ENCODE measurements at regions not wholly inside any gene's neighbourhood (a gene's known extent, or its start where the extent isn't known, plus 50 kb on each side); places are given as distances from the start of the nearest gene placed in this dataset.

GRCh38 chr22:27542602-27543001 is 259.0 kb downstream of the MN1 start:
- H3K27ac ChIP-seq (ENCODE audit: low read depth, low read length), result no peak overlapping the region
- WGBS, 2 experiments (ENCODE audit: extremely low coverage in 1 of 2, insufficient coverage in 1 of 2, insufficient read length in 1 of 2, insufficient replicate concordance in 2 of 2, low coverage in 1 of 2, low lambda C conversion rate in 2 of 2, missing lambda C conversion rate in 1 of 2), result 90% methylated on average over 6 of the region's 6 CpGs; no CpG with 5 or more reads in 1 of the 2 experiments
- 0 out of 2 replicates have a peak overlapping the region, but pooled peaks have one; percentile 65 for H2AK5ac ChIP-seq (ENCODE audit: low read depth, low read length)
- H3K4me3 ChIP-seq (ENCODE audit: extremely low read depth in 1 of 4, insufficient read depth in 2 of 4, low read depth in 3 of 4, low read length in 4 of 4), result no peak overlapping the region
- TF ChIP-seq CHD1 (IDR thresholded peaks at IDR 0.05; ENCODE audit: low read depth, low read length), result no peak
- TF ChIP-seq TCF12 (IDR thresholded peaks at IDR 0.05; ENCODE audit: low read depth, low read length), result no peak
- no peak for TF ChIP-seq SIN3A (conservative IDR thresholded peaks at IDR 0.05 in 1 of 2, IDR thresholded peaks at IDR 0.05 in 1 of 2; ENCODE audit: low read depth in 1 of 2, low read length in 2 of 2)
- TF ChIP-seq ZNF274 (IDR thresholded peaks at IDR 0.05; ENCODE audit: borderline replicate concordance, extremely low read depth, low read length), result no peak
- TF ChIP-seq POLR2AphosphoS5 (IDR thresholded peaks at IDR 0.05; ENCODE audit: low read depth, low read length), result no peak
- no peak for TF ChIP-seq USF2 (IDR thresholded peaks at IDR 0.05; ENCODE audit: low read length)
- H2BK20ac ChIP-seq (ENCODE audit: low read length), result no peak overlapping the region
- FAIRE-seq (no peak), DNase-seq (ENCODE audit: low read depth in 1 of 2, low spot score in 2 of 2) (no peak)
- no peaks in the 10 kb centered on the region; a peak in 1 of 7 replicates for H3K27me3 ChIP-seq (replicated peaks in 1 of 4; ENCODE audit: control insufficient read depth in 3 of 4, extremely low read depth in 1 of 4, insufficient read depth in 3 of 4, low read length in 3 of 4)
- H4K5ac ChIP-seq (ENCODE audit: insufficient read length, low read depth, low read length), result no peak overlapping the region
- ChIA-PET POLR2A (ENCODE audit: partially characterized antibody) (no interaction called here), CTCF (ENCODE audit: partially characterized antibody) (interaction anchor here (0.7 kb wide), 1 partner anchor 102 kb away, joined by 3 read pairs; no protein-coding TSS in a partner anchor)
- no peaks in the 10 kb centered on the region for H3K36me3 ChIP-seq (ENCODE audit: control insufficient read depth in 2 of 4, insufficient read depth in 4 of 4, low read length in 3 of 4)
- H3K23me2 ChIP-seq (ENCODE audit: low read depth, low read length), result no peaks in the 10 kb centered on the region
- peak overlapping the region; percentile 16 for H2BK120ac ChIP-seq (replicated peaks; ENCODE audit: low read depth, low read length)
- peak overlapping the region; percentile 49; the same call in 1 of the 2 replicates for H2BK5ac ChIP-seq (ENCODE audit: low read depth, low read length)
- H2BK15ac ChIP-seq (ENCODE audit: low read length), result no peak overlapping the region
- no peaks in the 10 kb centered on the region for H4K20me1 ChIP-seq (replicated peaks in 1 of 2; ENCODE audit: control insufficient read depth in 1 of 2, insufficient read depth in 2 of 2, low read length in 2 of 2)
- no peak overlapping the region for H4K91ac ChIP-seq (replicated peaks; ENCODE audit: insufficient read length, low read length)
- no peak overlapping the region for H3K56ac ChIP-seq (replicated peaks; ENCODE audit: insufficient read length, low read depth, low read length)
- no peak overlapping the region for H3K4me2 ChIP-seq (ENCODE audit: insufficient read depth in 1 of 2, low read depth in 2 of 2, low read length in 2 of 2)
- no peak overlapping the region for H3K4ac ChIP-seq (replicated peaks; ENCODE audit: insufficient read length, low read depth, low read length)
- H4K8ac ChIP-seq (ENCODE audit: extremely low read depth, insufficient read depth, low read length), result no peak overlapping the region
- no peak overlapping the region for H3K9ac ChIP-seq (replicated peaks in 1 of 4; ENCODE audit: extremely low read depth in 1 of 4, low read depth in 3 of 4, low read length in 3 of 4)
- no peaks in the 10 kb centered on the region for H3K79me2 ChIP-seq (ENCODE audit: control insufficient read depth in 1 of 2, insufficient read depth in 2 of 2, low read length in 2 of 2)
- H2BK12ac ChIP-seq (ENCODE audit: low read depth, low read length), result no peak overlapping the region
- H3K9me3 ChIP-seq (ENCODE audit: insufficient read depth in 2 of 2, low read depth in 1 of 2, low read length in 1 of 2), result no peaks in the 10 kb centered on the region
- no peaks in the 10 kb centered on the region for H3K79me1 ChIP-seq (ENCODE audit: low read depth, low read length)
- peaks cover 3 to 18% (median 11%) of the 10 kb centered on the region in 4 experiments; a peak in 6 of 7 replicates for H3K4me1 ChIP-seq (replicated peaks in 1 of 4; ENCODE audit: control insufficient read depth in 3 of 4, insufficient read depth in 4 of 4, low read length in 3 of 4)
- no peak overlapping the region for H3K14ac ChIP-seq (ENCODE audit: insufficient read length)
- H3K23ac ChIP-seq (ENCODE audit: insufficient read length), result no peak overlapping the region
- no peak overlapping the region for H2AFZ ChIP-seq (ENCODE audit: low read length)
- no peak overlapping the region for H3K18ac ChIP-seq (ENCODE audit: extremely low read depth, low read length)

Measured in H1 (cell line).